ENCODE measurements at regions not wholly inside any gene's neighbourhood (a gene's known extent, or its start where the extent isn't known, plus 50 kb on each side); places are given as distances from the start of the nearest gene placed in this dataset.

GRCh38 chr4:110265001-110265400, 66.6 kb upstream of the ELOVL6 start:
- H3K27me3 Mint-ChIP-seq (ENCODE audit: insufficient read depth), result peaks cover 25% of the 10 kb centered on the region
- peaks cover 7% of the 10 kb centered on the region for H3K4me1 Mint-ChIP-seq (ENCODE audit: low read depth)
- intact Hi-C loops (cut with micrococcal nuclease), result loop anchor here (2.0 kb wide), 1 partner anchor 54 kb away; no protein-coding TSS in a partner anchor
- DNase-seq (ENCODE audit: low spot score), result no peak
- no peaks in the 10 kb centered on the region for H3K9me3 Mint-ChIP-seq
- no peak overlapping the region for H3K27ac Mint-ChIP-seq
- H3K36me3 Mint-ChIP-seq (ENCODE audit: low read depth), result no peaks in the 10 kb centered on the region
- H3K4me3 Mint-ChIP-seq, result no peak overlapping the region

- DNase-seq (ENCODE audit: low spot score), result no peak
- no peaks in the 10 kb centered on the region for H3K9me3 Mint-ChIP-seq
- intact Hi-C loops (cut with micrococcal nuclease), result no loop called here
- H3K27me3 Mint-ChIP-seq (ENCODE audit: insufficient read depth), result peaks cover 14% of the 10 kb centered on the region
- no peaks in the 10 kb centered on the region for H3K36me3 Mint-ChIP-seq (ENCODE audit: low read depth)
- no peak overlapping the region for H3K27ac Mint-ChIP-seq
- H3K4me1 Mint-ChIP-seq (ENCODE audit: low read depth), result no peaks in the 10 kb centered on the region
- no peak overlapping the region for H3K4me3 Mint-ChIP-seq
Observed at GRCh38 chr4:110260299-110260698, 61.9 kb upstream of the ELOVL6 start.

GRCh38 chr4:110250023-110250387, 51.6 kb upstream of the ELOVL6 start:
- peaks cover 28% of the 10 kb centered on the region for H3K27me3 Mint-ChIP-seq (ENCODE audit: insufficient read depth)

GRCh38 chr4:110248831-110249253, 50.4 kb upstream of the ELOVL6 start:
- Mint-ChIP-seq H3K27ac (no peak overlapping the region), H3K36me3 (ENCODE audit: low read depth) (no peaks in the 10 kb centered on the region), H3K9me3 (no peaks in the 10 kb centered on the region), H3K4me1 (ENCODE audit: low read depth) (no peaks in the 10 kb centered on the region), H3K27me3 (ENCODE audit: insufficient read depth) (peaks cover 27% of the 10 kb centered on the region), H3K4me3 (no peak overlapping the region)
- DNase-seq (ENCODE audit: low spot score), result no peak
- intact Hi-C loops (cut with micrococcal nuclease), result no loop called here

More at GRCh38 chr4:110250023-110250387, 51.6 kb upstream of the ELOVL6 start:
- H3K9me3 Mint-ChIP-seq, result no peaks in the 10 kb centered on the region
- no peaks in the 10 kb centered on the region for H3K36me3 Mint-ChIP-seq (ENCODE audit: low read depth)
- intact Hi-C loops (cut with micrococcal nuclease), result no loop called here
- no peak overlapping the region for H3K4me3 Mint-ChIP-seq
- no peaks in the 10 kb centered on the region for H3K4me1 Mint-ChIP-seq (ENCODE audit: low read depth)
- H3K27ac Mint-ChIP-seq, result no peak overlapping the region
- DNase-seq (ENCODE audit: low spot score), result no peak

Measured in activated T-helper 1 cell treated with anti-CD3 and anti-CD28 coated beads, Interleukin-12 subunit alpha, Interleukin-12 subunit beta, Interleukin-2, Interleukin-4 antibody, amounts not matched to agents 30 ng/mL and 10 ng/mL and 1 ng/mL, durations not matched to agents 14 hours and 24 hours and 36 hours (primary cell).